SK-N-SH (cell line): ENCODE measurements at regions not wholly inside any gene's neighbourhood (a gene's known extent, or its start where the extent isn't known, plus 50 kb on each side); places are given as distances from the start of the nearest gene placed in this dataset.

Source experiments
- CTCF ChIP-seq: fragments of 200-600 bp; sonication (generic); IDR thresholded peaks from 2 replicates; pipeline ENCODE4 v1.6.1; 2017; ENCODE audit warnings: antibody characterized with exemption, mild to moderate bottlenecking, moderate library complexity
- MEF2A ChIP-seq: IDR thresholded peaks from 2 replicates; pipeline ENCODE4 v1.4.0; 2012; ENCODE audit warnings: low read depth, borderline replicate concordance

DNA sequence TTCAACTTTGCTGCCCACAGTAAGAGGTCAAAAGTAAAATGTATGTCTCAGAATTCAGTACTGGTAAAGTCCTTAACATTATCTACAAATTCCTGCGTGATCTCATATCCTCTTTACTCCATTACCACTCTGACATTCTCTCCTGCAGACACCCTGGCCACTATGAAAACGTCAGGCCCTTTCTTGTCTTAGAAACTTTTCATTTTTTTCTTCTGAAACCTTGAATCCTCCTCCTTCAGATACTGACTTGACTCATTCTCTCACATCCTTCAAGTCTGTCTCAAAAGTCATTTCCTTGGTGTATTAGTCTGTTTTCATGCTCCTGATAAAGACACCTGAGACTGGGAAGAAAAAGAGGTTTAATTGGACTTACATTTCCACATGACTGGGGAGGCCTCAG lies 262.3 kb downstream of the POU4F1 start:
- TF ChIP-seq CTCF (no peak), MEF2A (no peak)
